GM23248 (cell line): ENCODE measurements at regions not wholly inside any gene's neighbourhood (a gene's known extent, or its start where the extent isn't known, plus 50 kb on each side); places are given as distances from the start of the nearest gene placed in this dataset.

Experiments
- DNase-seq: peaks from one replicate; pipeline ENCODE4 v3.0.0-alpha.2; 2015
- H2AFZ ChIP-seq: fragments of 200-600 bp; sonication (generic); 2 replicates; pipeline ENCODE4 v1.6.1; 2016; ENCODE audit warnings: antibody characterized with exemption
- H3F3A ChIP-seq: fragments of 200-600 bp; sonication (generic); 2 replicates; pipeline ENCODE4 v1.6.1; 2016; ENCODE audit warnings: mild to moderate bottlenecking, antibody characterized with exemption, mixed run types; ENCODE audit not compliant: insufficient read depth
- H3K27ac ChIP-seq: fragments of 200-600 bp; sonication (generic); 2 replicates; pipeline ENCODE4 v1.5.1; 2016; ENCODE audit warnings: mild to moderate bottlenecking
- H3K27me3 ChIP-seq: fragments of 200-600 bp; sonication (generic); replicated peaks from 2 replicates; pipeline ENCODE4 v1.6.1; 2016; ENCODE audit warnings: mild to moderate bottlenecking; ENCODE audit not compliant: insufficient read depth
- H3K36me3 ChIP-seq: fragments of 200-600 bp; sonication (generic); 2 replicates; pipeline ENCODE4 v1.6.1; 2016; ENCODE audit warnings: low read depth, mild to moderate bottlenecking
- H3K4me1 ChIP-seq: fragments of 200-600 bp; sonication (generic); 2 replicates; pipeline ENCODE4 v1.6.1; 2016; ENCODE audit warnings: mild to moderate bottlenecking; ENCODE audit not compliant: insufficient read depth
- H3K4me2 ChIP-seq: fragments of 200-600 bp; sonication (generic); one replicate; pipeline ENCODE4 v1.6.1; 2016; ENCODE audit warnings: mild to moderate bottlenecking; ENCODE audit not compliant: unreplicated experiment
- H3K4me3 ChIP-seq: fragments of 200-600 bp; sonication (generic); 2 replicates; pipeline ENCODE4 v1.5.1; 2016; ENCODE audit warnings: mild to moderate bottlenecking
- H3K79me2 ChIP-seq: fragments of 200-600 bp; sonication (generic); 2 replicates; pipeline ENCODE4 v1.6.1; 2016; ENCODE audit warnings: mild to moderate bottlenecking; ENCODE audit not compliant: insufficient read depth
- H3K9ac ChIP-seq: fragments of 200-600 bp; sonication (generic); 2 replicates; pipeline ENCODE4 v1.6.1; 2016; ENCODE audit warnings: mild to moderate bottlenecking
- H3K9me2 ChIP-seq: fragments of 200-600 bp; sonication (generic); 2 replicates; pipeline ENCODE4 v1.6.1; 2016; ENCODE audit warnings: mixed run types, mild to moderate bottlenecking, moderate library complexity; ENCODE audit not compliant: insufficient read depth
- H3K9me3 ChIP-seq: fragments of 200-600 bp; sonication (generic); one replicate; pipeline ENCODE4 v1.6.1; 2017; ENCODE audit warnings: low read depth
- H4K20me1 ChIP-seq: fragments of 200-600 bp; sonication (generic); 2 replicates; pipeline ENCODE4 v1.6.0; 2016; ENCODE audit not compliant: insufficient read depth
- EZH2 ChIP-seq: fragments of 200-600 bp; sonication (generic); IDR thresholded peaks from 2 replicates; pipeline ENCODE4 v1.6.1; 2018; ENCODE audit warnings: antibody characterized with exemption, mild to moderate bottlenecking; ENCODE audit not compliant: insufficient read depth, poor library complexity, severe bottlenecking
- EZH2phosphoT487 ChIP-seq: fragments of 200-600 bp; sonication (generic); IDR thresholded peaks from 2 replicates; pipeline ENCODE4 v1.6.1; 2018; ENCODE audit warnings: antibody characterized with exemption, moderate library complexity, mild to moderate bottlenecking, low read depth; ENCODE audit not compliant: insufficient read depth
- WGBS, 2 experiments: methylation state at CpG; one replicate each; pipeline ENCODE4 v1.1.6; 2015 to 2017; ENCODE audit warnings: low lambda C conversion rate in 2 of 2, low coverage in 1 of 2; ENCODE audit errors: missing lambda C conversion rate in 2 of 2; 5-methylcytosine and 5-hydroxymethylcytosine counted together
- in situ Hi-C: fragments of 300-500 bp; cut with MboI; formaldehyde crosslinking; loops from 2 replicates; pipeline ENCODE4 v1.15.0; 2020

DNA sequence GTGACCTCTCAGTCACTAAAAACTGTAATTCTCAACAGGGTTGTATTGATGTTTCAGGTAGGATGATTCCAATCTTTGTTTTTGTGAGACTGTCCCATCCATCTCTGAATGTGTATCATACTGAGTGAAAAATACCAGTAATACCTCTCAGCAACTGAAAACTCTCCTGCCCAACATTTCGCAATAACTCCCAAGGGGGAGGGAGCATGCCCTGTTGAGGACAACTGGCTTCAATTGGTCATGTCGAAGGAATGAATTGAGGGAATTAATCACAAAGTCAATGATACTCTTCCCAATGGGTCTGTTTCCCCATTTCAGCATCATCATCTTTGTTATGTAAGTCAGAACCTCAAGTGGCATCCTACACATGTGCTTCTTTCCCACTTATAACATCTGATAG lies 102.4 kb upstream of the E2F7 start:
- no peak for TF ChIP-seq EZH2
- TF ChIP-seq EZH2phosphoT487: no peak
- Histone ChIP-seq H3K4me1 (peaks cover 19% of the 10 kb centered on the region), H3K9ac (no peak overlapping the region), H3K27ac (no peak overlapping the region), H3K79me2 (no peaks in the 10 kb centered on the region), H2AFZ (no peak overlapping the region), H3K27me3 (no peaks in the 10 kb centered on the region), H3K36me3 (no peaks in the 10 kb centered on the region), H3F3A (peaks cover 28% of the 10 kb centered on the region), H3K9me3 (no peaks in the 10 kb centered on the region), H3K4me3 (no peak overlapping the region), H3K9me2 (0 out of 2 replicates have a peak, but pooled peaks cover 3% of the 10 kb centered on the region), H4K20me1 (no peaks in the 10 kb centered on the region), H3K4me2 (peak overlapping the region; percentile 56)
- in situ Hi-C loops: no loop called here
- DNase-seq: peak; percentile 54
- 68 to 71% methylated on average over 2 of the region's 2 CpGs for WGBS, 2 experiments

DNA sequence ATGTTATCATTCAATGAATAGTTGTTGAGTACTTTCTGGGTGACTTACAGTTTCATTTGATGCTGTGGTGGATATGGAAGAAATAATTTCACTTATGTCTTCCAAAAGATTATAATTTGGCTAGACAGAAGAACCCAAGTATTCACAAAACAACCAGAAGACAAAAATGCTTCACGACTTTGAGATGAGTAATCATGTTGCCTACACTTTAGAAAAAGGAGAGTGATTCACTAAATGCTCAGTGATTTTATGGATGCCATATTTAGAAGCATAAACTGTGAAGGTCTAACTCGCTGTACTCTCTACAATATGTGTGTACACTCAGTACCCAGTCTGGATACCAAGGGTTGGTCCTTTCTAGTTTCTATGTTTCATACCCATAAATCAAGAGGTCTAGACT lies 101.3 kb upstream of the E2F7 start:
- TF ChIP-seq EZH2 (no peak), EZH2phosphoT487 (no peak)
- in situ Hi-C loops: no loop called here
- Histone ChIP-seq H3K4me1 (peaks cover 19% of the 10 kb centered on the region), H3K9me3 (no peaks in the 10 kb centered on the region), H3K9ac (no peak overlapping the region), H3K36me3 (no peaks in the 10 kb centered on the region), H4K20me1 (no peaks in the 10 kb centered on the region), H3K27ac (peak overlapping the region; percentile 50), H3K9me2 (0 out of 2 replicates have a peak, but pooled peaks cover 3% of the 10 kb centered on the region), H2AFZ (peak overlapping the region; percentile 55), H3F3A (peaks cover 28% of the 10 kb centered on the region), H3K79me2 (no peaks in the 10 kb centered on the region), H3K27me3 (no peaks in the 10 kb centered on the region), H3K4me2 (peak overlapping the region; percentile 56), H3K4me3 (no peak overlapping the region)
- DNase-seq: peak; percentile 75
- 3% methylated on average over 2 of the region's 2 CpGs for WGBS, 2 experiments

- H3K4me2 ChIP-seq: no peak overlapping the region
- H3K27ac ChIP-seq: no peak overlapping the region
- H3F3A ChIP-seq: peaks cover 27% of the 10 kb centered on the region
- 82 to 83% methylated on average over 3 of the region's 3 CpGs for WGBS, 2 experiments
- peak; percentile 27 for DNase-seq
- H3K9me3 ChIP-seq: no peaks in the 10 kb centered on the region
- no peak overlapping the region for H3K9ac ChIP-seq
- H3K79me2 ChIP-seq: no peaks in the 10 kb centered on the region
- peaks cover 19% of the 10 kb centered on the region for H3K4me1 ChIP-seq
- no peaks in the 10 kb centered on the region for H3K9me2 ChIP-seq
- in situ Hi-C loops: no loop called here
- H2AFZ ChIP-seq: no peak overlapping the region
- H3K27me3 ChIP-seq: no peaks in the 10 kb centered on the region
- no peaks in the 10 kb centered on the region for H3K36me3 ChIP-seq
- no peak overlapping the region for H3K4me3 ChIP-seq
- H4K20me1 ChIP-seq: no peaks in the 10 kb centered on the region
- TF ChIP-seq EZH2 (no peak), EZH2phosphoT487 (no peak)
Measured at GRCh38 chr12:77163074-77164038, 98.0 kb upstream of the E2F7 start.

DNA sequence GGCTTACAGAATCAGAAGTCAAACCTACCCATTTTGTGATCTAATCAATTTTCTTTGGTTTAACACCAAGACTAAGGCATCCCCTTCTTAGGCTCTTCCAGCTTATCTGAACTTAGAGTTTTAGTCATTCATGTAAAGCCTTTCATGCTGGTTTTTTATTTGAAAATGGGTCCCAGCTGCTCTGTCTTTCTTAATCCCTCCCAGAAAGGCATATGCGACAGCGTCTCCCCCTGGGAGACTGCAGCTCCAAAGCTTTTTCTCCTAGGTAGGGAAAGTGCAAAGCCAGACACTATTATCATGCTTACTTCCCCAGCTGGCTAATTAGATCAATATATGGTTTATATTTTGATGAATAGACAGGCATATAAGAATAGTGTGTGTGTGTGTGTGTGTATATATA lies 96.6 kb upstream of the E2F7 start:
- no peaks in the 10 kb centered on the region for H3K27me3 ChIP-seq
- no peak overlapping the region for H3K27ac ChIP-seq
- H3K36me3 ChIP-seq: no peaks in the 10 kb centered on the region
- H3K79me2 ChIP-seq: no peaks in the 10 kb centered on the region
- in situ Hi-C loops: no loop called here
- WGBS, 2 experiments: 86 to 87% methylated on average over 2 of the region's 2 CpGs
- TF ChIP-seq EZH2phosphoT487 (no peak), EZH2 (no peak)
- H3K9me3 ChIP-seq: no peaks in the 10 kb centered on the region
- H4K20me1 ChIP-seq: no peaks in the 10 kb centered on the region
- H3K4me1 ChIP-seq: peaks cover 6% of the 10 kb centered on the region
- H3K9ac ChIP-seq: no peak overlapping the region
- no peak for DNase-seq
- H3F3A ChIP-seq: peaks cover 13% of the 10 kb centered on the region
- H2AFZ ChIP-seq: no peak overlapping the region
- H3K4me3 ChIP-seq: no peak overlapping the region
- H3K9me2 ChIP-seq: no peaks in the 10 kb centered on the region
- H3K4me2 ChIP-seq: no peak overlapping the region
